CD4-positive, alpha-beta T cell treated with Interleukin-17A for 4 hours (primary cell): ENCODE measurements at regions not wholly inside any gene's neighbourhood (a gene's known extent, or its start where the extent isn't known, plus 50 kb on each side); places are given as distances from the start of the nearest gene placed in this dataset.

ENCODE experiments used
- DNase-seq: peaks from one replicate; pipeline ENCODE4 v3.0.0-alpha.2; 2020; ENCODE audit warnings: mixed read lengths

DNA sequence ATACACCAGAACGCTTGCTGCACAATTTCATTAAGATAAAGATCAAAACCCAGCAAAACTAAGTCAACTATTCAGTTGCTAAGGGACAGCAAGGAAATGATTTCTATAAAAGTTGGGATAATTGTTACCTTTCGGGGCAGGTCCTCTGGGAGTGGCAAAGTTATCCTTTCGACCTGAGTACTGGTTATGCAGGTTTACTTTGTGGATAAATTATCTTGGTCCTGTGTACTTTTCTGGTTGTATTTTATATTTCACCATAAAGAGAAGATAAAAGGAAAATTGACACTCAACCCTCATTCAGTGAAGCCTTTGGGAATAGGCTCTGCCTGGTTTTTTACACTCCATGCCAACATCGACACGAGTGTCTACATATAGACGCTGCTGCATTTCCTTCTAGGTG, 146.5 kb downstream of the SYK start:
- DNase-seq = no peak

DNA sequence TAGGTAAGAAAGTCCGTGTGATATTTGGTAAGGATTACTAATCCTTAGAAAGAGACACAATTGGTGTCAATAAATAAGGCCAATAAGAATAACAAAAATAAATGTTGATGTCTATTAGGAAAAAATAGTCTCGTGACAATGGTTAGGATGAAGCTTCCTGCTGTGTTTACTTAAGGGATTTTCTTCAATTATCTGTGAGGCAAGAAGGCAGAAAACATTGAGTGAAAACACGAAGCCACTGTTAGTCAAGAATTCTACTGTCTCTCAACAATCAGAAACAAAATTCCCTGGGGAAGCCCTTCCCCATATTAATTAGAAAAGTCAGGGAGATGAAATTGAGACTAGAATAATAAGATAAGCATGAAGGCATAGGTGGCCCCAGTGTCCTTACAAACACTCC, 149.0 kb downstream of the SYK start:
- no peak for DNase-seq

DNA sequence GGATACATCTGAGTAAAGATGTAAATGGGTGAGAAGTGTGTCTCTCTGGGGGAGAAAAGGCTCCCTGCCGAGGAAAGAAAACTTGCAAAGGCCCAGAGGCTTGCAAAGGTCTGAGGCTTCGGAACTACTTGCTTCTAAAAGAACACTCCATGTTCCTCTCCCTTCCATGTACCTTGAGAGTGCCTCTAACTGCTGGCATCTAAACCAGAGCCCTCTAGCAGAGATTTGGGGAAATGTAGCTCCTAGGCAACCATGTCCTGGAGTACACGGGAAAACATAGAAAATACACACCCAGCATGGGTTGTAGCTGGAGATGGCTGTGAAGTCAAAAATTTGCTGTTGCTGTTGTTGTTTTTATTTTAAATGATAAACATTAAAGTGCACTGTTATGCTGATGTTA, 151.6 kb downstream of the SYK start:
- no peak for DNase-seq

DNA sequence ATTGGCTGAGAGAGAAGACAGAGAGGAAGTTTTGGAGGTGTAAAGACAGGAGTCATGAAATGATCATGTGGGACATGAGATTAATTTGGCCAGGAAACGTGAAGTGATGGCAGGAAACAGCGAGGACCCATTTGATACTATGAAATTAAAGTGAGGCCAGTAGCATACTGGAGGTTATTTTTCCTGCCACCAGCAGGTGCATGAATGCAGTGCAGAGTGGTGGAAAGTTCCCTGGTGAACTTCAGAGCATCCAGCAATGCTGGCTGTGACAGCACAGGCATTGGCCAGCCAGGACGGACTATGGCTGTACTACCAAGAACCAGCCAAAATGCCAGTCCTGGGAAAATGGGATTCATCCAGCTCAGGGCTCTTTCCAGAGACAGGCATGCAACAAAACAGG, 152.2 kb downstream of the SYK start:
- no peak for DNase-seq

DNA sequence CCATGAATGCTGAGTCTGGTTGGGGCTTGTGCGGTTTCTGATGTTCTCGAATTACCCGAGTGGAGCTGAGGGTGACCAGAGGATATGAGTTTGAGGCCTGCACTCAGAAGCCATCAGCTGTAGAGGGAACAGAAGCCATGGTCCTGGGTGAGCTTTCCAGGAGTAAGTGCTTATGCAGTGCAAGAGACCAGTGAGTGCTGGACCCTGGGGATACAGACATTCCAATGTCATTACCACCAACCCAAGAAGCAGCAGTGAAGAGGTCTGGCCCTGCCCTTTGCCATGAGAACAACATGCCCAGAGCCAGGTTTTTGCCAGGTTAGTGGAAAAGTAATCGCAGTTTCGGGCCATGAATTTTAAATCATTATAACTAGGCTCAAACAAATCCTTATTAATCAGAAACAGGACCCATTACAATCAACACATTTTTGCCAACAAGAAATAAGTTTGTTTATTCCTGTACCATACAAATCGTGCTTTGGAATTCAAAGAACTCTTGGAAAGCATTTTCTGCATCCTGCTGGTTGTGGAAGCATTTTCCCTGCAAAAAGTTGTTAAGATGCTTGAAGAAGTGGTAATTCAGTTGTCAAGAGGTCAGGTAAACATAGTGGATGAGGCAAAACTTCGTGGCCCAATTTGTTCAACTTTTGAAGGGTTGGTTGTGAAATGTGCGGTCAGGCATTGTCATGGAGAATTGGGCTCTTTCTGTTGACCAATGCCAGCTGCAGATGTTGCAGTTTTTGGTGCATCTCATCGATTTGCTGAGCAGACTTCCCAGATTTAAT, 154.6 kb downstream of the SYK start:
- no peak for DNase-seq

DNA sequence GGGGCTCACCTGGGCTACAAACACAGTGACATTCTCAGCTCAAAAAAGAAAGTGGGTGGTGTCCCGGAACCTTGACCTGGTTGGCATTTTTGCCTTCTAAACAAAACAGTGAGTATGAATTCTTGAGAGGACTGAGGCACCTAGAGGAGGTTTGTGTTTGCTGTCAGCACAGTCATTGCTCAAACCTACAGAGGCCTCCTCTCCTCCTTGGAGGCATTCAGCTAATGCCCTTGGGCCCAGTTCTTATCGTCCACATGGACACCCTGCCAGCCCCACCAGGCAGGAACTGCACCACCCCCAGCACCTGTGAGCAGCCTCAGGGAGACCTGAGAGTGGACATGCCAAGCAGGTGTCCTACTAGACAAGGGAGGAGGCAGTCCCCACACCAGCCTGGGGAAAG, 156.7 kb downstream of the SYK start:
- no peak for DNase-seq

DNA sequence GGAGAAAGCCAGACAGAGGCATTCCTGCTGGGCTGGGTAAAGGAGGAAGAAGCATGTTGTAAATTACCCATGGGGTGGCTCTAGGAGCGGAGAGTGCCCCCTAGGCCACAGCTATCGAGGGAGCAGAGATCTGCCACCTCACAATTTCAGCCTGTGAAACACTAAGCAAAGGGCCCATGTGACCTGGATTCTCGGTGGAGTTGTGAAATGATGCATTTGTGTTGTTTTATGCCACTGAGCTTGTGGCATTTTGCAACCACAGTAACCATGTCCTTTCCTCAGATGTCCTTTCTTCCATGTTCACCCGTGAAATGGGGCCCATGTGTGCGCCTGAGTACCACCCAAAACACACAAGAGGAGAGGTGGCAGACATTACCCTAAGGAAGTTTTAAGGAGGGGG, 159.3 kb downstream of the SYK start:
- DNase-seq = no peak

DNA sequence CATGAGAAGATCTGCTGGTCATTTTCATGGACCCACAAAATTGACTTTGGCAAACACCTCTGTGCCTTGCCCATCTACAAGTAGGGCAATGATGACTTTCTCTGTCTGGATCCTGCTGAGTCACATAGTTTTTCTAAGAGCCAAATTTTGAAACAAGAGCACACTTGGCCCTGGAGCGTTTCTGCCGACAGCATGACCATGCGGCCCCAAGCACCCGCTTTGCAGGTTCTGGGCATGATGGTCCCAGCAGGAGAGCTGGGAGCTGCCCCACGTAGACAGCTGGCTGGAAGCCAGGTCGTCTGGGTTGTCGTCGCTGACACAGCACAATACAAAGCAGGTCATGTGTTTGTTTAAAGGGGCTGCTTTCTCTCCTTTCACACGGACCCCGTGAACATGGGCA, 159.8 kb downstream of the SYK start:
- no peak for DNase-seq

DNA sequence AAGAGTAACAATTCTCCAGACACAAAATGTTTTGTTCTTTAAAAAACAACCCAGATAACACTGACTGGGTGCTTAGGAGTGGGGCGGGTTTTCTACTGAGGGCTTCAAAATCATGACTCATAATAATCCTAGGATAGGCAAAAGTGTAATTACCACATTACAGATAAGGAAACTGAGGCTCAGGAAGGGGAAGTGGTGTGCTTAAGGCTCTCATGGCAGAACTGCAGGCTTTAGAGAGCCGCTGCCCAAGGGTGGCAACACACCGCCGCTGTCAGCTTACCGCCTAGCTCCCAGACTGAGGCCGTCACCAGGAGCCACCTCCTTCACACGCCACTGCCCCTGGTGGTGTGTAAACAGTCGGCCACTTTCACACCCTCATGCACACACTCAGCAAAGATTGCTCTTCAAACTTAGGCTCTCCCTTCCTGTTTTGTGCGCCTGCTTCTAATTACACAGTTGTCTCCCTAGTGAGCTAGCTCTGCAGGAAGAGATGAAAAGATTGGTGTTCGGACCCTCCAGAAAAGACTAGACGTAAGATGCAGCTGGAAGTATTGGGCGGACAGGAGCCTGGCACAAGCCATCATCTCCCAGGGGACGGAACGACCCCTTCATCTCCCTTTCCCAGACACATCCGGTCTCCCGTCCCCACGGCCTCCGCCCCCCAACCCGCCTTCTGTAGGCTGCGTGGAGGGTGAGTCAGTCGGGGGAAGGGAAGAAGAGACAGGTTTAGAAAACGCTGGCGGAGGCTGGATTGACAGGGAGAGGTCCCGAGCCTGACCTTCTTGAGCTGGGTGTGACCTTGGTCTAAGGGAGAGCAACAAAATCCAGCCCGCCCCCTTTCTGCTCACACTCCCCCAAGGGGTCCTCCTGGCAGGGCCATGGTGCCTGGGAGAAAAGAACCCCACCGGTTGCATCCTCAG, 162.7 kb downstream of the SYK start:
- DNase-seq = no peak

DNA sequence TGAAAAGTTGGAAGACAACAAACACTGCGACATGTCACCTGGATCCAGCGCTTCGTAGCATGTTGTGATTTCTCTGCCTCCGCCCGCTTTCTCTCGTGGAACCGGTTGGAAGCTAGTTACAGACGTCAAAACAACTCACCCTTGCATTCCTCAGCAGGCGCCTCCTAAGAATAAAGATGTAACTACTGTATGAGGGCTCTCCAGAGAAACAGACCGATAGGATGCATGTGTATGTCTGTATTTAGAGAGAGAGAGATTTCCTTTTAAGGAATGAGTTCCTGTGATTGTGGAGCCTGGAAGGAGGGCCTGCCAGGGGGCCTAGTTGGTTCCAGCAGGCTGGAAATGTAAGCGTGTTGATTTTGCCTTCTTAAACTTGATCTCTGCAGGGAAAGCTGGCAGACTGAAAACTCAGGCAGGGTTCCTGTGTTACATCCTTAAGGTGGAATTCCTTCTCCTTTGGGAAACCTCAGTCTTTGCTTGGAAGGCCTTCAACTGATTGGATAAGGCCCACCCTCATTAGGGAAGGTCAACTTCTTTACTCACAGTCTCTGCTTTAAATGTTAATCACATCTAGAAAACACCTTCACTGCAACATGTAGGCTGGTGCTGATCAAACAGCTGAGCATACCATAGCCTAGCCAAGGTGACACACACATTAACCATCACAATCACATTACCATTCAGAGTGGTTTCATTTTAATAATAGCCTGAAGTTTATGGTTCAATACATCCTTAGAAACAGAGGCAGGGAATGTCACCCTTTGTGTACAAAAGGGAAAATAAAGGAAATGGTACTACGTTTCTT, 163.8 kb downstream of the SYK start:
- DNase-seq = no peak

DNA sequence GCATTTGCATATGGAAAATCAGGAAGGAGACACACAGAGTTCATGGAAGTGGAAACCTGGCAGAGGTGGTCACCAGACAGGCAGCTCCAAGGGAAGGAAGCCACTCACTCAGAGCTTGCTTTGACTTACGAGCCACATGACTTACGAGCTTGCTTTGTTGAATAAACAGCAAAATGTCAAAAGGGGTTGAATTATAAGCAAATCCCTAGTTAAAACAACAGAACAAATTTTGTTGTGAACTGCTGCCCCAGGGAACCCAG, 164.3 kb downstream of the SYK start:
- no peak for DNase-seq

DNA sequence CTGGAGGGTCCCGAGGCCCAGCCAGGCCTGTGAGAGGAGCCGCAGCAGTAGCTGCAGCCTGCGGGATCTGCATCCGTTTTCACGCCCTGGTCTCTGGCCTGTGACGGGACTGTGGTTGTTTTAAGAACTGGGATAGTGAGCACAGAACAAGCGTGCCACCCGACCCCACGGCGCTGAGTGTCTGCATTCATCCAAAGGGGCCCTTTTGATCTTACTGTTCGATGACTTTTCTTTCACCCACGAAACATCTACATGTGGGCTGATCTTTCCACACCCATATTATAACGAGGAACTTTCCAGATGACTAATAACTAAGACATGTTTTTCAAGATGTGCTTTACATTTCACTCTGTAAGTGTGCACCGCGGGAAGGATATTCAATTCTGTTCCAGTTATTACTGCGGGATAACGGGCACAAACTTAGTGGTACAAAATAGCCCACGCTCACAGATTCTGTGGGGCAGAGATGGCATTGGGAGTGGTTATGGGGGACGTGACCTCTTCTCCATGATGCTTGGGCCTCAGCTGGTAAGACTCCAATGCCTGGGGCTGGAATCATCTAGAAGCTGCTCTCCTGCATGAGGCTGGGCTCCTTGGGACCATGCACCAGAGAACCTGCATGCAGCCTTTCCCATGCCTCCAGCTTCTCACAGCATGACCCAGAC, 165.0 kb downstream of the SYK start:
- DNase-seq = no peak

DNA sequence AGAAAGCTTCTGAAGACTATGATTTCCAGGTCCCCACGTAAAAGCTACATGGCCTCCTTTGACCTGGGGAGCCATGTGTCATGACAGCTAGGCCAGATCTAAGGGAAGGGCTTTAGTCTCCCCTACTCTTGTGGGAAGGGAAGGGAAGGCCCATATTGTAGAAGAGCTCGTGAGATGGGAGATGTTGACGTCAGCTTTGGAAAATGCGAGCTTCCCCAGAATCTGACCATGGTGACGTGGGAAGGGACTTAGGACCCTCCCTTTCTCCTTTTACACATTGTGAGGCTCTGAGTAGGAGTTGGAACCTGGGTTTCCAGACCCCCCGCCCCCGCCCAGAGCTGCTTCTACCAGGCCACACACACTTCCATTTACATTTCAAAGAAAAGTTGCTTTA, 165.5 kb downstream of the SYK start:
- no peak for DNase-seq

DNA sequence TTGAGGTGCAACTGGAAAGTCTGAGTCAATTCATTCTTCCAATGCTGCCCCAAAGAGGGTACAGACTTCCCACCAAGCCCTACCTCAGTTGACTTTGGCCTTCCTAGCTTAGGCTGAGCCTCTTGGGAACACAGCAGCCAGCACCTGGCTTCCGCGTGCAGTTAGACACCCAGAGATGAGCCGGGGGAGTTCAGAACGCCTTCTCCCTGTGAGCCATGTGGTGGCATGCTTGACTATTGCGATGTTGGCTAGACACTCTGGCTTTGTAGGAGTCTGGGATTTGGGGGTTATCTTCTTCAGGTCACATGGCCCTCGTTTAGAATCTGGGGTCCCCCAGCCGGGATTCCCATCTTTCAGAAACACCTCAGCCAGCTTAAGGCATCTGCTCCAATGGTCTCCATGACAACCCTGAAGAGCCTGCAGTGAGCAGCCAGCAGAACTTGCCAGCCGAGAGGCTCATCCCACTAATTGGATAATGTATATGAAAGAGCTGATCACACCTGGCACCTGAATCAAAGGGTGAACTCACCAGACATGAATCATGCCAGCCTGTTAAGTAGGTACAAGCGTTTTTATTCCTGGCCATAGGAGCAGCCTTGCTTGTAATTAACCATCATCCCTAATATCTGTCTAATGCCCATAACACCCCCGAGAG, 167.5 kb downstream of the SYK start:
- DNase-seq = no peak

DNA sequence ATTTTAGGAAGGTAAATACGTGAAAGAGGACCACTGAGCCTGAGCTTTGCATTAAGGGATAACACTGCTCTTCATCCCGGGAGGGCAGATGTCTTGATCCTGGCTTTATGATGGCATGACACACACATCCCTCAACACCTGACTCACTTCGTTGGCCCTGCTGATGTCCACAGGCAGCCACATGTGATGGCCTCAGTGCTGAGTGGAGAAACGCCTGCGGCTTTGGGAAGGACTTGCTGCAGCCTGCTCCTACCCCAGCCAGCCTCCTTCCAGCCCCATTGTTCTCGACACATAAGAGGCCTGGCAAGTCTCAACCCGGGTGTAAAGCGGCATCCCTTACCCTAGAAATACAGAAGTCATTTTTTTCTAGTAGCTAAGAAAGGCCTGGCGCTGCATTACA, 169.0 kb downstream of the SYK start:
- no peak for DNase-seq

DNA sequence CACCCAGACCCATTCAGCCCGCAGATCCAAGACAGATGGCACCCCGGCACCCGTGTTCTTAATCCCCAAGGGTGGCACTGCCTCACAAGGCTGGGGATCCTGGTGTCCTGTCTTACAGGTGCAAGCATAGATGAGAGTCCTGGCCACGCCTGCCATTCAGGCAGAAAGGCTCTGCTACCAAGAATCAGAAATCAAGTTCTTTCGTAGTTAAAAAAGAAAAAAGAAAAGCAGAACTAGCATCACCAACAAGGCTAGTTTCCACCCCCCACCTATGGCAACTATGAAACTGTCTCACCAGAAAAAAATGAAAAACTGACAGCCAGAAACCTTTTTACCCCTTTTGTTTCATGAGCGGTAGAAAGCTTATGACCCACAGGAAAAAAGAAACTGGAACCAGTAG, 170.4 kb downstream of the SYK start:
- no peak for DNase-seq

DNA sequence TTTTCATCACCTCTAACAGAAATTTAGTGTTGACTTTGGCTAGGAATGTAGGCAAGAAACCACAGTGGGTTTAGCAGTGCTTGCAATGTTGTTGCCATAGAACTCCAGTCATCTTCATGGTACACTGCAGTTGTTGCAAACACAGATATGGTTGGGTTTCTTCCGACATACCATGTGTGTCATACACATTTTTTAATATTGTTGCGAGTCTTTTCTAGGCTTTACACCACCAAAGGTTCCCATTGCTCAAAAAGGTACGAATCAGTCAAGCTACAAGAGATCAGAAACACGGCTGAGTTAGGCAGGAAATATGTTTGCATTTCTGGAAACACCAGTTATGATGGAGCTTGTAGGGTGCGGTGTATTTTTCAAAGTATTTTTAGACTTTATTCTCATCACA, 172.4 kb downstream of the SYK start:
- no peak for DNase-seq

DNA sequence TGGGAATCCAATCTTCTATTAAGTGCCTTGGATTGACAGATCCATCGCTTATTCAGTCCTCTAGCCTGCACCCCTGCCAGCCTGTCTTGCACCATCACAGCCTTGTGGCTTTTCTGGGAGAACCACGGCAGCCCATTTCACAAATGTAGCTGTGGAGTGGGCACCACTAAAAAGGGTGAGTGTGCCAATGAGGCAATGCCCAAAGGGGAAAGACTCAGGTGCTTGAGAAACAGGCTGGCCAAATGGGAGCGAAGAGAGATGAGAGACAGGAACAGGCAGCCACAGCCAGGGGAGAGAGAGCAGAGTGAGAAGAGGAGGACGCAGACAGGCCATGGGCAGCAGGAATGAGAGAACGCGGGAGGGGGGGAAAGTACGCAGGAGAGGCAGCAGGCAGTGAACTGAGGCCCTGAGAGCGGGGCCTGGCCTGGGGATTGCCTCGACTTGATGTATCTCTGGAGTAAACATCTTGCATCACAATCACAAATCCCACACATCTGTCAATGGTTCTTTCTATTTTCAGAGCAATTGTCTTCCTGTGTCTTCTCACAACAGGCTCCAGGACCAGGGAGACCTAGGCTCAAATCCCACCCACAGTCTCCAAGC, 173.1 kb downstream of the SYK start:
- no peak for DNase-seq

DNA sequence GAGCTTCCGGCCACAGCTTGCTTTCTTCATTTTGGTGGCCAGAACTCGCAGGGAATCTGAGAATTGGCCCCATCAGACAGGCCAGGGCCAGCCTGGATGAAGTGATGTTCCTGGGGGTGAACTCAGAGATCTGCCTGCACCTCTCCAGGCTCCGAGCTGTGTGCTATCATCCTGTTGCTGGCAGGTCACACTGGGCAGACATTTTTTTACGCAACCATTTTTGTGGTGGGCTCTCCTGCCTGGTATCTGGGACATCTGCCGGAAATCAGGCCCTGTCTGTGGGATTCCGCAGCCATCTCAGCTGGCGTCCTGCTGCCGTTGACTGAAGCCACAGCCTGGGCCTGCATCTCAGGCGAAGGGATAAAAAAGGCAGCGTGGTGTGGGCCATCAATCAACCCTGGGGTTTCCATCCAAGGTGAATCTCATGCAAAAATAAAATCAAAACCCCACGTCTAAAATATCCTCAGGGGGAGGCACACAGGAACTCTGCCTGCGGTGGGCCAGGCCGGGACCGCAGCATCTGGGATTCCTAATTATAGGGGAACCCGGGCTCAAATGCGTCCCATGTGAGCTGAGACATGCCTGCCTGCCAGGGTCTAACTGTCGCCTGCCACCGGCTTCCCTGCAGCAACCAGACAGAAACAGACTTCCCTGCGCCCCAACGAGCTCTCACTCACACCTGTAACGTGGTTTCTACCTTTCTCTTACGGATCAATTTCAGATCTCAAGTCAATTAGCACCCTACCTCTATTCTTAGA, 174.3 kb downstream of the SYK start:
- DNase-seq = no peak

DNA sequence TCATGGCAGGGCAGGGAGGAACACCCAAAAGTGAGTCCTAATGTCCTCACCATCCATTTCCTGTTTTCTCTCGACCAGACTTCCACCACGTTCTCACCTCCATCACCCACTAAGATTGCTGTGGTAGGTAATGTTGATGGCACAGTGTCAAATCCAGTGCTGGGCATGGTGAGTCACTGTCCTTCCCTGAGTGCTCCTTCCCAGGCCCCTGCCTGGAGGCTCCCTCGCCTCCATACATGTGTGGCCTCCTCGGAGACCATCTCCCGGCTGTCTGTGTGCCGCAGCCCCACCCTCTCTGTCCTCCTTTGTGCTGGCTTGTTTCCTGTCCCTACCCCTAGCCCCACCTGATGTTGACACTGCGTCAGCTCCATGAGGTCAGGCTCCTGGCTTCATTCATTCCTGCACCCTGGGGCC, 177.5 kb downstream of the SYK start:
- no peak for DNase-seq

DNA sequence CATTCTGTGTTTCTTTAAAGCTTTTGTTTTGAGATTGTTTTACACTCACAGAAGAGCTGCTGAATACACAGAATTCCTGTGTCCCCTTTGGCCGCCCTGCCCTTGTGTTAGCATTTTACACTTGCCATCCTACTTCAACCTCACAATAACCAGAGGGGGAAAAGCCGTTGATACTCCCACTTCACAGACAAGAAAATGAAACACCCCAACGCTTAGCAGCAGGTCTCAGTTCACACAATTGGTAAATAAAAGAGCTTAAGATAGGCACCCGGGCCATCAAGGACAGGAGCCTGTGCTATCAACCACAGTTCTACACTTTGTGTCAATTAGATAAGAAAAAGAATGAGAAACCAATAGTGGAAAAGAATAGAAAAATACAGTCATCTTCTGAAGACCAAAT, 178.0 kb downstream of the SYK start:
- no peak for DNase-seq
